Naive thymus-derived CD4-positive, alpha-beta T cell (primary cell): ENCODE measurements at regions not wholly inside any gene's neighbourhood (a gene's known extent, or its start where the extent isn't known, plus 50 kb on each side); places are given as distances from the start of the nearest gene placed in this dataset.
A peak's percentile ranks its signal among the peaks of the same experiment; 100 is the strongest.
"Not testable (repeated sequence)": the region's sequence is repeated elsewhere in the genome, so short reads cannot be mapped to it uniquely, and the experiment has no call there.

Experiments
- ATAC-seq: fragments of 150-1000 bp; cut with Tn5 transposase; 2 replicates; pipeline ENCODE4 v1.10.0; 2021; ENCODE audit warnings: mild to moderate bottlenecking, moderate library complexity
- CTCF ChIA-PET: fragments of 350-600 bp; sonication (Branson Sonifier 250); formaldehyde crosslinking; loops from one replicate; lab custom pipeline; 2021; ENCODE audit warnings: antibody characterized with exemption; lab: Charles Lee
- POLR2A ChIA-PET: fragments of 350-600 bp; sonication (Branson Sonifier 250); formaldehyde crosslinking; loops from one replicate; lab custom pipeline; 2021; ENCODE audit warnings: antibody characterized with exemption, inconsistent platforms; lab: Charles Lee
- DNase-seq, 9 donors: peaks; one replicate each; pipeline versions ENCODE4 v3.0.0 to v3.0.0-alpha.2; 2020 to 2022; ENCODE audit warnings: mixed read lengths in 1 of 9
- H3K27ac ChIP-seq: one replicate; pipeline ENCODE4 v1.7.0; 2013; ENCODE audit warnings: mild to moderate bottlenecking, low read depth, low read length, moderate library complexity
- H3K27me3 ChIP-seq, 2 donors: one replicate each; pipeline ENCODE4 v1.7.0; 2013; ENCODE audit warnings: low read length in 2 of 2, mild to moderate bottlenecking in 2 of 2, moderate library complexity in 2 of 2; ENCODE audit not compliant: control insufficient read depth in 2 of 2, insufficient read depth in 2 of 2
- H3K36me3 ChIP-seq, 3 experiments: 1 replicate in 2 of 3; 2 replicates in 1 of 3; pipeline ENCODE4 v1.7.0; 2013; ENCODE audit warnings: low read length in 3 of 3, mild to moderate bottlenecking in 3 of 3, moderate library complexity in 1 of 3; ENCODE audit not compliant: insufficient read depth in 3 of 3, control insufficient read depth in 2 of 3
- H3K4me1 ChIP-seq, 2 donors: one replicate each; pipeline ENCODE4 v1.7.0; 2013; ENCODE audit warnings: low read length in 2 of 2, mild to moderate bottlenecking in 2 of 2, moderate library complexity in 1 of 2; ENCODE audit not compliant: control insufficient read depth in 2 of 2, insufficient read depth in 2 of 2
- H3K4me3 ChIP-seq: 2 replicates; pipeline ENCODE4 v1.7.0; 2013; ENCODE audit warnings: mild to moderate bottlenecking, low read length
- H3K9me3 ChIP-seq, 3 experiments: 1 replicate in 2 of 3; 2 replicates in 1 of 3; pipeline ENCODE4 v1.7.0; 2013; ENCODE audit warnings: low read length in 3 of 3; ENCODE audit not compliant: control insufficient read depth in 2 of 3
- H3K27ac Mint-ChIP-seq, 9 donors: one replicate each; pipeline ENCODE4 v1.8.0; 2020 to 2022; ENCODE audit warnings: mixed read lengths in 9 of 9, mild to moderate bottlenecking in 8 of 9, moderate library complexity in 5 of 9, inconsistent platforms in 2 of 9
- H3K27me3 Mint-ChIP-seq, 5 donors: one replicate each; pipeline ENCODE4 v1.8.0; 2021 to 2022; ENCODE audit warnings: mixed read lengths in 5 of 5, mild to moderate bottlenecking in 1 of 5
- H3K36me3 Mint-ChIP-seq, 5 donors: one replicate each; pipeline ENCODE4 v1.8.0; 2020 to 2022; ENCODE audit warnings: mixed read lengths in 5 of 5, mild to moderate bottlenecking in 3 of 5, inconsistent platforms in 1 of 5
- H3K4me1 Mint-ChIP-seq, 7 donors: one replicate each; pipeline ENCODE4 v1.8.0; 2020 to 2022; ENCODE audit warnings: mixed read lengths in 7 of 7, mild to moderate bottlenecking in 3 of 7, inconsistent platforms in 1 of 7
- H3K4me3 Mint-ChIP-seq, 10 donors: one replicate each; pipeline ENCODE4 v1.8.0; 2020 to 2022; ENCODE audit warnings: mild to moderate bottlenecking in 10 of 10, mixed read lengths in 10 of 10, moderate library complexity in 6 of 10, inconsistent platforms in 2 of 10
- H3K9me3 Mint-ChIP-seq, 11 donors: one replicate each; pipeline ENCODE4 v1.8.0; 2020 to 2022; ENCODE audit warnings: mixed read lengths in 11 of 11, mild to moderate bottlenecking in 4 of 11, inconsistent platforms in 1 of 11, moderate library complexity in 1 of 11
- intact Hi-C, 2 donors: fragments of 100-400 bp; cut with micrococcal nuclease; formaldehyde crosslinking; loops; one replicate each; pipeline ENCODE4 v1.15.1; 2023

DNA sequence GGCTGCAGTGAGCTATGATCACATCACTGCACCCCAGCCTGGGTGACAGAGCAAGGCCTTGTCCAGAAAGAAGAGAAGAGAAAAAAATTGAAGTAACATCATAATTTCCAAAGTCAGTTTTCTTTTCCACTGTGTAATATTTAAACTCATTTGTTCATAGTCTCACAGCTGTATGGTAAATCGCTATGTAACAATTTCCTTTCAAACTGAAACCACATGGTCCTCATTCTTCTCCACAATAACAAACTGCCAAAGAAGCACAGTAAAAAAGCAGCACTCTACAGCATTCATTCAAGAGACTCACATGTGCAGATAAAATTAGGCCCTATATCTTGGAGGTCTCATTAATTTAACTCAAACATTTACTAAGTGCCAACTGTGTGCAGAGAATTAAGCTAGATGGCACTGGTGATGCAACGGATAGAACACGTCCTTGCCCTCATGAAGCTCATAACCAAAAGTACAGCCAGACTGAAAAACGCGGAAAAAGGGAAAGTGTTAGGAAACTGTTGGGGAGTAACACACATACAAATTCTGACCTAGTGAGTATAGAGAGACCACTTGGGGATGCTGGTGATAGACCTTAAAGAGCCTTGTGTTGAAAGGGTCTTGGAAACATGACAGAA, 174.0 kb upstream of the KCTD7 start:
- Mint-ChIP-seq H3K36me3 (peaks cover 7 to 52% (median 24%) of the 10 kb centered on the region in 5 donors), H3K27ac (no peak overlapping the region), H3K4me1 (peaks cover 0 to 22% (median 11%) of the 10 kb centered on the region in 7 donors), H3K4me3 (peak overlapping the region in 1 of 10 donors; percentile 28), H3K9me3 (no peaks in the 10 kb centered on the region), H3K27me3 (no peaks in the 10 kb centered on the region)
- no peaks in the 10 kb centered on the region for H3K4me1 ChIP-seq
- no peak overlapping the region for H3K27ac ChIP-seq
- H3K4me3 ChIP-seq = no peak overlapping the region
- no peaks in the 10 kb centered on the region for H3K9me3 ChIP-seq
- ChIA-PET CTCF (no interaction called here), POLR2A (no interaction called here)
- H3K36me3 ChIP-seq = peaks cover 0 to 3% (median 0%) of the 10 kb centered on the region in 3 experiments
- ATAC-seq = no peak
- no peaks in the 10 kb centered on the region for H3K27me3 ChIP-seq
- intact Hi-C loops = no loop called here
- no peak for DNase-seq

DNA sequence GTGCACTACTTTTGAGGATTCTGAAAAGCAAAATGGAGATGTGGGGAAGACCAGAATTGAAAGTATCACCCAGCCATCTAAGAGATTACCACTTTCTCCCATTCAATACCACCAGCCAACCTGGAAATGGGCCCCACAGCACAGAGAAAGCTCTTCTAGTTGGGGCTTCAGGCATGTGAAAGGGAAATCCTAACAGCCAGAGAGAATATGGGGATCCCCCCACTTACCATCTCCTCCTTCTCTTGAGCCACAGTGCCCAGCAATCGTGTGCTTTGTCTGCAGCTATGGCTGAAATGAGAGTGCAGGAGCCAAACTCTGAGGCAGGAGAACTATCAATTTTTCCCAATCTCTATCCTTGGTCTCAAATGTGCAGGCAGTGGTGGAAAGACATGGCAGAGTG, 173.2 kb upstream of the KCTD7 start:
- not testable (repeated sequence) for ATAC-seq

DNA sequence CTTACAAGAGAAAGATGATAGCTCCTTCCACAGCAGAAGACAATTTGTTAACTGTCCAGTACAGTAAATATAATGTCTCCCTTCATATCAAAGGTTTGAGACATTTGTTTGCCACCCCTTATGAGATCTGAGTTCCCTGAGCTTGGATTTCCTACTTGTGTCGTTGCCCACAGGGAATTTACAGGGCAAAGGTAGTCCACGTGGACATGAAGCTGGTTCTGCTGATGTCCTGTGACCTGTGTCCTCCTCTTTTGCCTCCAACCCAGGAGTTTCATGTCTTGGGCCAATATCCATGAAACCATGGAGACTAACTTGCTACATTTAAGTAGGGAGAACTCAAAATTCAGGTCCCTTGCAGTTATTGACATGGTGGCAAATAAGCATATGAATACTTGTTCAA, 172.2 kb upstream of the KCTD7 start:
- H3K4me1 ChIP-seq, H3K27ac ChIP-seq, H3K27me3 ChIP-seq, H3K9me3 Mint-ChIP-seq, H3K4me3 ChIP-seq, H3K27me3 Mint-ChIP-seq, intact Hi-C loops, ATAC-seq, POLR2A ChIA-PET, DNase-seq, H3K36me3 ChIP-seq, CTCF ChIA-PET, H3K27ac Mint-ChIP-seq, H3K9me3 ChIP-seq: not testable (repeated sequence)
- Mint-ChIP-seq H3K4me1 (peaks cover 0 to 29% (median 11%) of the 10 kb centered on the region in 7 donors), H3K36me3 (peaks cover 5 to 40% (median 11%) of the 10 kb centered on the region in 5 donors), H3K4me3 (peak overlapping the region in 1 of 10 donors; percentile 19)

More for the DNA sequence above, 173.2 kb upstream of the KCTD7 start:
- H3K4me1 ChIP-seq, H3K4me3 ChIP-seq, H3K36me3 ChIP-seq, H3K27me3 ChIP-seq, H3K27me3 Mint-ChIP-seq, H3K4me3 Mint-ChIP-seq, POLR2A ChIA-PET, H3K9me3 Mint-ChIP-seq, CTCF ChIA-PET, intact Hi-C loops, H3K27ac Mint-ChIP-seq, H3K9me3 ChIP-seq, DNase-seq, H3K27ac ChIP-seq: not testable (repeated sequence)
- H3K4me1 Mint-ChIP-seq = peaks cover 0 to 25% (median 11%) of the 10 kb centered on the region in 7 donors
- H3K36me3 Mint-ChIP-seq = peaks cover 5 to 45% (median 17%) of the 10 kb centered on the region in 5 donors

DNA sequence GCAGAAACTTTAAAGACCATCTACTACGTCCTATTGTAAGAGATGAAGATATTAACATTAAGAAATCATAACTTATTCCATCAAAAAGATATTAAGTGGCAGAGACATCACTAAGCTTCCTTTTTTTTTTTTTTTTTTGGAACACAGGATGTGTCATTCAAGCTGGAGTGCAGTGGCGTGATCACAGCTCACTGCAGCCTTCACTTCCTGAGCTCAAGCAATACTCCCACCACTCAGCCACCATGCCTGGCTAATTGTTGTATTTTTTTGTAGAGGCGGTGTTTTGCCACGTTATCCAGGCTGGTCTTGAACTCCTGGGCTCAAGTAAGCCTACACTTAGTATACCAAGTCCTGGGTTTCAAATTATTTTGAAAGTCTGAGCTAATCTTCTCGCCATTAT, 169.7 kb upstream of the KCTD7 start:
- Mint-ChIP-seq H3K36me3 (peaks cover 2 to 42% (median 8%) of the 10 kb centered on the region in 5 donors), H3K4me1 (peaks cover 0 to 29% (median 11%) of the 10 kb centered on the region in 7 donors)
- CTCF ChIA-PET, H3K4me3 Mint-ChIP-seq, H3K27me3 ChIP-seq, DNase-seq, H3K9me3 Mint-ChIP-seq, H3K9me3 ChIP-seq, H3K4me3 ChIP-seq, H3K27ac Mint-ChIP-seq, H3K36me3 ChIP-seq, POLR2A ChIA-PET, H3K4me1 ChIP-seq, H3K27me3 Mint-ChIP-seq, ATAC-seq, H3K27ac ChIP-seq, intact Hi-C loops: not testable (repeated sequence)

DNA sequence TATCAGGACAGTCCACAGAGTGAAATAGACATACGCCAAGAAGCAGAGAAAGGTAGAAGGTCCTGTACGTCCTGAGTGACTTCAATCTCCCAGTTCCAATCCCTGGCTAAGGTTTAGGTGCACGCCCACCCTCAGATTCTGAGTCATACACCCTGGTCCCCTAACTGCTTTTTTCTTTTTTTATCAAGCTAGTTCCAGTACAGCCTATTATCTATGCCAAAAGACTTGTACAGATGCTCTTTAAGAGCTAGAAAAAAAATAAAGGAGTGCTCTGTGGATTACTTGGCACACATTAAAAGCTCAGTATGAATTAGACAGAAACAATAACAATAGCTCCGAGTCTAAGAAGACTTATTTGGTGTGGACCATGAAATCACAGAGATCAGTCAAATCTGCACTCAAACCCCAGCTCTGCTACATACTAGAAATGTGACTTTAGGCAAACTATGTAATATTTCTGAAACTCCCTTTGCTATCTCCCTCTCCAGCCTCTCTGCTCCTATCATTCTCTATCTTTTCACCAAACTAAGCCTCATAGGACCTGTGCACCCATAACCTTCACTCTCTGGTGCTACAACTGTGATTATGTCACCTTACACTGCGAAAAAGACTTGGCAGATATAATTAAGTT, 168.8 kb upstream of the KCTD7 start:
- peak overlapping the region in 1 of 9 donors; percentile 4 for H3K27ac Mint-ChIP-seq
- POLR2A ChIA-PET, H3K27me3 Mint-ChIP-seq, H3K27ac ChIP-seq, H3K9me3 ChIP-seq, CTCF ChIA-PET, H3K9me3 Mint-ChIP-seq, H3K4me3 ChIP-seq, H3K4me1 ChIP-seq, H3K36me3 ChIP-seq, DNase-seq, H3K27me3 ChIP-seq, H3K4me3 Mint-ChIP-seq, ATAC-seq: not testable (repeated sequence)
- intact Hi-C loops = loop anchor here in 1 of 2 donors (10.0 kb wide), 1 partner anchor 65 kb away; no protein-coding TSS in a partner anchor
- peaks cover 0 to 26% (median 11%) of the 10 kb centered on the region in 7 donors for H3K4me1 Mint-ChIP-seq
- H3K36me3 Mint-ChIP-seq = peaks cover 3 to 42% (median 8%) of the 10 kb centered on the region in 5 donors

DNA sequence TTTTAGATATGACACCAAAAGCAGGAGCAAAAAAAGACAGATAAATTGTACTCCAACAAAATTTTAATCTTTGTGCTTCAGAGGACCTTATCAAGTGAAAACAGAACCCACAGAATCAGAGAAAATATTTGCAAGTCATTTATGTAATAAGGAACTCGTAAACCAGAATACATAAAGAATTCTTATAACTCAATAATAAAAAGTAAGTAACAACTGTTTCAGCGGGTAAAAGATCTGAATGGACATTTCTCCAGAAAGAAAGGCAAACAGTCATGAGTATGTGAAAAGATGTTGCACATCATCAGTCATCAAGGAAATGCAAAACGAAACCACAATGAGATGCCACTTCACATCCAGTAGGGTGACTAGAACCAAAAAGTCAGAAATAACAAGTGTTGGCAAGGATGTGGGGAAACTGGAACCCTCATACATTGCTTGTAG, 167.7 kb upstream of the KCTD7 start:
- DNase-seq (no peak), ATAC-seq (no peak)
- Histone ChIP-seq H3K9me3 (no peaks in the 10 kb centered on the region), H3K27me3 (no peaks in the 10 kb centered on the region), H3K27ac (no peak overlapping the region), H3K4me3 (no peak overlapping the region), H3K4me1 (no peaks in the 10 kb centered on the region), H3K36me3 (no peaks in the 10 kb centered on the region)
- Mint-ChIP-seq H3K36me3 (peaks cover 3 to 40% (median 9%) of the 10 kb centered on the region in 5 donors), H3K9me3 (peaks cover 0 to 8% (median 0%) of the 10 kb centered on the region in 11 donors), H3K27ac (no peak overlapping the region), H3K4me1 (peaks cover 0 to 22% (median 10%) of the 10 kb centered on the region in 7 donors), H3K27me3 (no peaks in the 10 kb centered on the region), H3K4me3 (no peak overlapping the region)
- intact Hi-C loops = loop anchor here in 1 of 2 donors (10.0 kb wide), 1 partner anchor 64 kb away; no protein-coding TSS in a partner anchor
- ChIA-PET POLR2A (no interaction called here), CTCF (no interaction called here)
